ENCODE measurements at regions not wholly inside any gene's neighbourhood (a gene's known extent, or its start where the extent isn't known, plus 50 kb on each side); places are given as distances from the start of the nearest gene placed in this dataset.
"Not testable (repeated sequence)": the region's sequence is repeated elsewhere in the genome, so short reads cannot be mapped to it uniquely, and the experiment has no call there.

DNA sequence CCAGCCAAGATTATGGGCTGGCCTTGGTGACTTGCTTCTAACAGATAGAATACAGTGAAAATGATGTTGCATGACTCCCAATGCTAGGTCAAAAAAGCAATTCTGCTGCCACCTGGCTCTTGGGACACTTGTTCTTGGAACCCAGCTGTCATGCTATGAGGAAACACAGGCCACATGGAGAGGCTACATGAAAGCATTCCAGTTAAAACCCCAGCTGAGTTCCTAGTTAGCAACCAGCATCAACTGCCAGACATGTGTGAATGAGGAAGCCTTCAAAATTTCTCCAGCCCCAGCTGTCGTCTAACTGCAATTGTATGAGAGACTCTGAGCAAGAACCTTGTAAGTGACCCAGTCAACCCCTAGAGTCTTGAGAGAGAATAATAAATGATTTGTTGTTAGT lies 105.2 kb upstream of the FGF16 start:
- ChIA-PET POLR2A (no interaction called here), CTCF (no interaction called here)
- TF ChIP-seq, protein P1, sequence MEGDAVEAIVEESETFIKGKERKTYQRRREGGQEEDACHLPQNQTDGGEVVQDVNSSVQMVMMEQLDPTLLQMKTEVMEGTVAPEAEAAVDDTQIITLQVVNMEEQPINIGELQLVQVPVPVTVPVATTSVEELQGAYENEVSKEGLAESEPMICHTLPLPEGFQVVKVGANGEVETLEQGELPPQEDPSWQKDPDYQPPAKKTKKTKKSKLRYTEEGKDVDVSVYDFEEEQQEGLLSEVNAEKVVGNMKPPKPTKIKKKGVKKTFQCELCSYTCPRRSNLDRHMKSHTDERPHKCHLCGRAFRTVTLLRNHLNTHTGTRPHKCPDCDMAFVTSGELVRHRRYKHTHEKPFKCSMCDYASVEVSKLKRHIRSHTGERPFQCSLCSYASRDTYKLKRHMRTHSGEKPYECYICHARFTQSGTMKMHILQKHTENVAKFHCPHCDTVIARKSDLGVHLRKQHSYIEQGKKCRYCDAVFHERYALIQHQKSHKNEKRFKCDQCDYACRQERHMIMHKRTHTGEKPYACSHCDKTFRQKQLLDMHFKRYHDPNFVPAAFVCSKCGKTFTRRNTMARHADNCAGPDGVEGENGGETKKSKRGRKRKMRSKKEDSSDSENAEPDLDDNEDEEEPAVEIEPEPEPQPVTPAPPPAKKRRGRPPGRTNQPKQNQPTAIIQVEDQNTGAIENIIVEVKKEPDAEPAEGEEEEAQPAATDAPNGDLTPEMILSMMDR (IDR thresholded peaks at IDR 0.05; ENCODE audit: insufficient read depth, low read length, missing control alignments) = no peak
- no peak overlapping the region for H3K4me3 ChIP-seq (ENCODE audit: low read depth, low read length)
- no peak for DNase-seq (ENCODE audit: low read depth, low spot score)

DNA sequence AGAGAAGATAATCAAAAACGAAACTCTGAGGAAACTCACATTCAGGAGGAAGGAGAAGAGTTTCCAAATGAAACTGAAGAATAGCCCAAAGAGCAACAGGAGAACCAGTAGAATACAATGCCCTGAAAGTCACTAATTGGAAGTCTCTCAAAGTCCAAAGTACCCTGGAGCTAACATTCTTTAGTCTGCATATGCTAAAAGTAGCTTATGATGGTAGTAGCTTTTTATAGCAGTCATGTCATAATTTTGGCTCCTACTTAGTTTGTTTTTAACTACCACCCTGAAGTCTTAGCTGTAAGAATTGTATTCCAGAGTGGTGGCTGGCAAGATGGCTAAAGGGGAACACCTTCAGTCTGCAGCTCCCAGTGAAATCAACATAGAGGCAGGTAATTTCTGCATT lies 100.3 kb upstream of the FGF16 start:
- TF ChIP-seq, protein P1 (IDR thresholded peaks at IDR 0.05; ENCODE audit: insufficient read depth, low read length, missing control alignments) = no peak
- H3K4me3 ChIP-seq (ENCODE audit: low read depth, low read length) = no peak overlapping the region
- POLR2A ChIA-PET = no interaction called here
- no peak for DNase-seq (ENCODE audit: low read depth, low spot score)
- CTCF ChIA-PET = no interaction called here

DNA sequence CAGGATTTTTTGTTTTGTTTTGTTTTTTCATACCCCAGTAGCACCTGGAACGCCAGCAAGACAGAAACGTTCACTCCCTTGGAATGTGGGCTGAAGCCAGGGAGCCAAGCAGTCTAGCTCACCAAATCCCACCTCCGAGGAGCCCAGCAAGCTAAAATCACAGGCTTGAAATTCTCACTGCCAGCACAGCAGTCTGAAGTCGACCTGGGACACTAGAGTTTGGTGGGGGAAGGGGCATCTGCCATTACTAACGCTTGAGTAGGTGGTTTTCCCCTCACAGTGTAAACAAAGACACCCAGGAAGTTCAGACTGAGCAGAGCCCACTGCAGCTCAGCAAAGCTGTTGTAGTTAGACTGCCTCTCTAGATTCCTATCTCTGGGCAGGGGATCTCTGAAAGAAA lies 99.6 kb upstream of the FGF16 start:
- ChIA-PET CTCF (no interaction called here), POLR2A (no interaction called here)
- no peak for DNase-seq (ENCODE audit: low read depth, low spot score)
- no peak overlapping the region for H3K4me3 ChIP-seq (ENCODE audit: low read depth, low read length)
- TF ChIP-seq, protein P1 (IDR thresholded peaks at IDR 0.05; ENCODE audit: insufficient read depth, low read length, missing control alignments) = no peak

DNA sequence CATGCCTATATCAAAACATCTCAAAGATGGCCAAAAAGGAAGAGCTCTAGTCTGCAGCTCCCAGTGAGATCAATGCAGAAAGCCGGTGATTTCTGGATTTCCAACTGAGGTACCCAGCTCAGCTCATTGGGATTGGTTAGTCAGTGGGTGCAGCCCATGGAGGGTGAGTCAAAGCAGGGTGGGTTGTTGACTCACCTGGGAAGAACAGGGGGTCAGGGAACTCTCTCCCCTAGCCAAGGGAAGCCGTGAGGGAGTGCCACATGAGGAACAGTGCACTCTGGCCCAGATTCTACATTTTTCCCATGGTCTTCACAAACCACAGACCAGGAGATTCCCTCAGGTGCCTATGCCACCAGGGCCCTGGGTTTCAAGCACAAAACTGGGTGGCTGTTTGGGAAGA lies 57.3 kb upstream of the FGF16 start:
- ChIA-PET POLR2A (no interaction called here), CTCF (no interaction called here)
- TF ChIP-seq, protein P1 (IDR thresholded peaks at IDR 0.05; ENCODE audit: insufficient read depth, low read length, missing control alignments) = no peak
- H3K4me3 ChIP-seq (ENCODE audit: low read depth, low read length) = no peak overlapping the region
- no peak for DNase-seq (ENCODE audit: low read depth, low spot score)

DNA sequence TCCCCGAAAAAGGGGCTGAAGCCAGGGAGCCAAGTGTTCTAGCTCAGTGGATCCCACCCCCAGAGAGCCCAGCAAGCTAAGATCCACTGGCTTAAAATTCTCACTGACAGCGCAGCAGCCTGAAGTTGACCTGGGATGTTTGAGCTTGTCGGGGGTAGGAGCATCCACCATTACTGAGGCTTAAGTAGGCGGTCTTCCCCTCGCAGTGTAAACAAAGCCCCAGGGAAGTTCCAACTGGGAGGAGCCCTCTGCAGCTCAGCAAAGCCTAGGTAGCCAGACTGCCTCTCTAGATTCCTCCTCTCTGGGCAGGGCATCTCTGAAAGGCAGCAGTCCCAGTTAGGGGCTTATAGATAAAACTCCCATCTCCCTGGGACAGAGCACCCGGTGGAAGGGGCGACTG lies 56.8 kb upstream of the FGF16 start:
- DNase-seq (ENCODE audit: low read depth, low spot score); CTCF ChIA-PET; POLR2A ChIA-PET: not testable (repeated sequence)

DNA sequence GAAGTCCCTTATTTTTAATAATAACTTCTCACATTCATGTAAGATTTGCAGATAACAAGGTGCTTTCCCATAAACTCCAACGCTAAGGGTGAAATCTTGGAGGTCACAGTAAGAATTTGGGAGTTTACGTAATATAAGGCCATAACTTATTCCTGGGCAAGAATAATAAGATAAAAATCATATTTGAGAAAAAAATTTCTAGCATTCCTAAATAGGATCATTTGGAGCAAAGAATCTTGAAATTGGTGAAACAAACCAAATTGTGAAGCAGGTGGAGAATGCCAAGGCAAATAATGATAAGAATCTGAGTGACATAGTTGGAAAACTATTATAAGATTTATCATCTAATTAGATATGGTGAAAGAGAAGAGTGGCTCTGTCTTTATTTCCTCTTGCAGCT lies 50.4 kb upstream of the FGF16 start:
- no peak for DNase-seq (ENCODE audit: low read depth, low spot score)
- ChIA-PET POLR2A (no interaction called here), CTCF (no interaction called here)
- TF ChIP-seq, protein P1 (IDR thresholded peaks at IDR 0.05; ENCODE audit: insufficient read depth, low read length, missing control alignments) = no peak
- no peak overlapping the region for H3K4me3 ChIP-seq (ENCODE audit: low read depth, low read length)

More for the DNA sequence above, 56.8 kb upstream of the FGF16 start:
- not testable (repeated sequence) for H3K4me3 ChIP-seq (ENCODE audit: low read depth, low read length)

Measured in AG04449 (cell line).